ENCODE measurements at regions not wholly inside any gene's neighbourhood (a gene's known extent, or its start where the extent isn't known, plus 50 kb on each side); places are given as distances from the start of the nearest gene placed in this dataset.

DNA sequence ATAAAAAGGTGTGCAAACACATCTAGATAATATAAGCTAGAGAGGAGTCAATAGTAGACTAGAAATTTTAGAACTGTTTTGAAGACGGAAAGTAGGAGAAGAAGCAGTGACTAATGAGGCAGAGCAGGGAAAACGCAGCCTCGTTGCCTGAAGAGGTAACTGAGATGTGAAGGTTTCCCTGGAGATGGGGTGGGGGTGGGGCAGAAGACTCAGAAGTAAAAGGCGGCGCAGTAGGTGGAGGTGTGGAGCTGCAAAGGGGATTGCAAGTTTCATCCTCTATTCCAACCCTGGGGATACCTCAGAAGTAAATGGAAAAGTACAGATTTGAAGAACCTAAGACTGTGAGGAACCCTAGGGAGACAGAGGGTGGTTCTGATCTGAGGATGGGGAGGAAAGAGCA, 109.5 kb downstream of the TMPRSS5 start:
- TF ChIP-seq, protein P1, sequence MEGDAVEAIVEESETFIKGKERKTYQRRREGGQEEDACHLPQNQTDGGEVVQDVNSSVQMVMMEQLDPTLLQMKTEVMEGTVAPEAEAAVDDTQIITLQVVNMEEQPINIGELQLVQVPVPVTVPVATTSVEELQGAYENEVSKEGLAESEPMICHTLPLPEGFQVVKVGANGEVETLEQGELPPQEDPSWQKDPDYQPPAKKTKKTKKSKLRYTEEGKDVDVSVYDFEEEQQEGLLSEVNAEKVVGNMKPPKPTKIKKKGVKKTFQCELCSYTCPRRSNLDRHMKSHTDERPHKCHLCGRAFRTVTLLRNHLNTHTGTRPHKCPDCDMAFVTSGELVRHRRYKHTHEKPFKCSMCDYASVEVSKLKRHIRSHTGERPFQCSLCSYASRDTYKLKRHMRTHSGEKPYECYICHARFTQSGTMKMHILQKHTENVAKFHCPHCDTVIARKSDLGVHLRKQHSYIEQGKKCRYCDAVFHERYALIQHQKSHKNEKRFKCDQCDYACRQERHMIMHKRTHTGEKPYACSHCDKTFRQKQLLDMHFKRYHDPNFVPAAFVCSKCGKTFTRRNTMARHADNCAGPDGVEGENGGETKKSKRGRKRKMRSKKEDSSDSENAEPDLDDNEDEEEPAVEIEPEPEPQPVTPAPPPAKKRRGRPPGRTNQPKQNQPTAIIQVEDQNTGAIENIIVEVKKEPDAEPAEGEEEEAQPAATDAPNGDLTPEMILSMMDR (IDR thresholded peaks at IDR 0.05): no peak

DNA sequence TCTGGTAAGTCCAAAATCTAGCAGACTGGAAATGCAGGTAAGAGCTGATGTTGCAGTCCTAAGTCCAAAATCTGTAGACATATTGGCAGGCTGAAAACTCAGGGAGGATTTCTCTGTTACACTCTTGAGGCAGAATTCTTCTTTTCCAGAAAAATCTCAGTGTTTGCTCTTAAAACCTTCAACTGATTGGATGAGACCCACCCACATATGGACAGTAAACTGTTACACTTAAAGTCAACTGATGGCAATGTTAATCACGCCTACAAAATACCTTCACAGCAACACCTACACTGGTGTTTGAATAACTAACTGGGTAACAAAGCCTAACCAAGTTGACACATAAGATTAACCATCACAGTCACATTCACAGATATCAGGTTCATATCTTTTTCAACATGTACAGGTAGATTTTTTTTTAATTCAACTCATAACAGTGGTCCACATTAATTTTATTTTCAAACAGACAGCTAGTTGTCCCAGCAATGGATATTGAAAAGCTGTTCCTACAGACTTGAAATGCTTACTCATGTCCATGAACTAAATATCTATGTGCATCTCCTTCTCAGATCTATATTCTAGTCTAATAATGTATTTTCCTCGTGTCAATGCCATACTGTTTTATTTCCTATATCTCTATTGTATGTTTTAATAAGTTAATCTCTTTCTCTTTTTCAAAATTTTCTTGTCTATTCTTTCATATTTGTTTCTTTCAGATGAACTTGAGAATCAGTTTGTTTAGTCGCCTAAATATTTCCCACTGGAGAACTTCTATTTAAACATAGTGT, 110.1 kb downstream of the TMPRSS5 start:
- intact Hi-C loops (cut with DNase I): no loop called here
- Histone ChIP-seq H3K4me1 (peaks cover 0 to 6% (median 0%) of the 10 kb centered on the region in 9 donors), H3K27ac (no peak overlapping the region), H3K4me3 (no peak overlapping the region), H3K36me3 (no peaks in the 10 kb centered on the region), H3K9me3 (peaks cover 0 to 16% (median 0%) of the 10 kb centered on the region in 11 donors), H3K27me3 (no peaks in the 10 kb centered on the region)
- no peak for ATAC-seq
- 86 to 88% methylated on average over 3 of the region's 3 CpGs for WGBS, 2 donors
- DNase-seq: no peak
- TF ChIP-seq, protein P1 (IDR thresholded peaks at IDR 0.05): no peak

More for the DNA sequence above, 109.5 kb downstream of the TMPRSS5 start:
- no peak overlapping the region for H3K27ac ChIP-seq
- H3K9me3 ChIP-seq: peaks cover 0 to 16% (median 0%) of the 10 kb centered on the region in 11 donors
- H3K27me3 ChIP-seq: no peaks in the 10 kb centered on the region
- 65 to 67% methylated on average over 5 of the region's 5 CpGs for WGBS, 2 donors
- intact Hi-C loops (cut with DNase I): no loop called here
- H3K4me1 ChIP-seq: peaks cover 0 to 6% (median 0%) of the 10 kb centered on the region in 9 donors
- no peak overlapping the region for H3K4me3 ChIP-seq
- H3K36me3 ChIP-seq: no peaks in the 10 kb centered on the region
- ATAC-seq (no peak), DNase-seq (no peak)

DNA sequence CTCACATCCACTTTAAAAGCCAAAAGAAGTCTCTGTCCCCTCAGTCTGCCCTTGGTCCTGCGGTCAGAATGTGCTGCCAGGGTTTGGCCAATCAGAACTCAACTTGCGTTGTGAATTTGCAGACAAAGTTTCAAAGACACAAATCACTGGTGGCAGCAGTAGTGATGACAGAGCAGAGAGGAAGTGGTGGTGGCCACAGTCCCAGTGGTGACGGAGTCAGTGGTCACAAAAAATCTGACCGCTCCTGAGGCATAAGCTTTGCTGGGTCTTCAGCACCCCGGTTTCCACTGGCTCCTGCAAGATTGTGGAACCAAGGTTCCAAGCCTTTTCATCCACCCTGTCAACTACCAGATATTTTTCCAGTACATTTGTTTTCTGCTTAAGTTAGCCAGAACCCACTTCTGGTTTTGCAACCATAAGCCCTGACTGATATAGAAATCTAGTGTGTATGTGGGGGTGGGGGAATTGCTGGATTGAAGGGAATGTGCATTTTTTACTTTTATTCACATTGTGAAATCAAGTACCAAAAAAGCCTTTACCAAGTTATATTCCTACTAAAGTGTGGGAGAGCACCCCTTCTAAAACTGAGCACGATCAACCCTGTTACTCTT, 112.3 kb downstream of the TMPRSS5 start:
- 65 to 66% methylated on average over 6 of the region's 6 CpGs for WGBS, 2 donors
- Histone ChIP-seq H3K36me3 (no peaks in the 10 kb centered on the region), H3K27me3 (no peaks in the 10 kb centered on the region), H3K27ac (no peak overlapping the region), H3K9me3 (peaks cover 0 to 16% (median 0%) of the 10 kb centered on the region in 11 donors), H3K4me1 (peaks cover 0 to 6% (median 0%) of the 10 kb centered on the region in 9 donors), H3K4me3 (no peak overlapping the region)
- DNase-seq (no peak), ATAC-seq (peak in 3 of 8 donors; percentile 17 to 53 (median 44))
- intact Hi-C loops (cut with DNase I): no loop called here
- TF ChIP-seq, protein P1 (IDR thresholded peaks at IDR 0.05): no peak

DNA sequence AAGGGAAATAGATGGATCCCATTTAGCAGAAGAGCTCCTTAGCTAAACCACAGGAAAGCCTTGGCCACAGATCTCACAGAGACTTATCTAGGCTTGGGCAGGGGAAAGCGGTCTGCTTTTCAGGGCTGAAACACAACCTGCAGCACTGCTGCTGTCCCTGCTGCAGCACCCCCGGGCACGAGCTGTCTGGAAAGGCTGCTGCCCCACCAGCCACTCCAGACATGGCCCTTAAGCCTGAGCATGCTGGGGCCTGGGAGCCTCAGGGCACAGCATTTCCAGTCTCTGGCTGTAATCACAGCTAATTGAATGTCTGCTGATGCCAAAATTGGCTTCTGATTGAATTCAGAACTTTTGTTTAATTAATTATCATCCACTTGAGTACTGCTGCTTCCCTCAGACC, 115.0 kb downstream of the TMPRSS5 start:
- ATAC-seq: no peak
- Histone ChIP-seq H3K9me3 (peaks cover 0 to 9% (median 0%) of the 10 kb centered on the region in 11 donors), H3K4me1 (peaks cover 0 to 6% (median 0%) of the 10 kb centered on the region in 9 donors), H3K27me3 (no peaks in the 10 kb centered on the region), H3K27ac (no peak overlapping the region), H3K4me3 (no peak overlapping the region), H3K36me3 (no peaks in the 10 kb centered on the region)
- TF ChIP-seq, protein P1 (IDR thresholded peaks at IDR 0.05): no peak
- DNase-seq: no peak
- whole genome bisulfite sequencing, 2 donors: 45 to 47% methylated on average over 3 of the region's 3 CpGs
- intact Hi-C loops (cut with DNase I): no loop called here

All from heart right ventricle (tissue), 16 donors.